Panc1 (cell line): ENCODE measurements at regions not wholly inside any gene's neighbourhood (a gene's known extent, or its start where the extent isn't known, plus 50 kb on each side); places are given as distances from the start of the nearest gene placed in this dataset.

Source experiments
- ATAC-seq: fragments of 200-7000 bp; cut with Tn5 transposase; 2 replicates; pipeline ENCODE4 v1.9.1; 2020; ENCODE audit warnings: mild to moderate bottlenecking, moderate library complexity
- BruUV-seq: library from RNA; stranded (reverse); fragments of 400-500 nt; replicated peaks from 2 replicates; lab custom pipeline; 2021; lab: Mats Ljungman, UMichigan
- CTCF ChIA-PET: fragments of 300-600 bp; sonication (Branson Sonifier 250); formaldehyde crosslinking; loops from one replicate; lab custom pipeline; 2022; ENCODE audit warnings: antibody characterized with exemption; lab: Charles Lee
- POLR2A ChIA-PET: fragments of 300-600 bp; sonication (Branson Sonifier 250); formaldehyde crosslinking; loops from one replicate; lab custom pipeline; 2022; ENCODE audit warnings: antibody characterized with exemption; lab: Charles Lee
- DNase-seq: peaks from one replicate; pipeline ENCODE4 v3.0.0-alpha.2; 2010; ENCODE audit warnings: low read depth, low spot score
- H3K27ac ChIP-seq: 2 replicates; pipeline ENCODE4 v1.5.1; 2011; ENCODE audit warnings: mild to moderate bottlenecking, low read length, inconsistent platforms
- H3K27me3 ChIP-seq: fragments of 200-500 bp; sonication (Bioruptor generic); 2 replicates; pipeline ENCODE4 v1.6.0; 2014; ENCODE audit warnings: low read length, inconsistent platforms; ENCODE audit not compliant: control insufficient read depth, insufficient read depth
- H3K36me3 ChIP-seq: fragments of 200-500 bp; sonication (Bioruptor generic); 2 replicates; pipeline ENCODE4 v1.5.1; 2014; ENCODE audit warnings: inconsistent platforms, mild to moderate bottlenecking, low read length, moderate library complexity; ENCODE audit not compliant: control insufficient read depth, insufficient read depth
- H3K4me1 ChIP-seq: 2 replicates; pipeline ENCODE4 v1.5.1; 2011; ENCODE audit warnings: inconsistent platforms, mild to moderate bottlenecking, low read length, moderate library complexity; ENCODE audit not compliant: control insufficient read depth, insufficient read depth
- H3K4me3 ChIP-seq, 2 experiments: 2 replicates each; pipeline ENCODE4 v1.5.1; 2011 to 2012; ENCODE audit warnings: low read depth in 2 of 2, low read length in 2 of 2, mild to moderate bottlenecking in 2 of 2, inconsistent platforms in 1 of 2, moderate library complexity in 1 of 2
- H3K9me3 ChIP-seq: fragments of 200-500 bp; sonication (Bioruptor generic); 2 replicates; pipeline ENCODE4 v1.5.1; 2014; ENCODE audit warnings: low read depth, mild to moderate bottlenecking, inconsistent platforms, low read length, moderate library complexity; ENCODE audit not compliant: control insufficient read depth, insufficient read depth
- POLR2AphosphoS5 ChIP-seq: IDR thresholded peaks from 2 replicates; pipeline ENCODE4 v1.6.1; 2012; ENCODE audit warnings: mild to moderate bottlenecking, low read depth, low read length, moderate library complexity
- SIN3A ChIP-seq: IDR thresholded peaks from 2 replicates; pipeline ENCODE4 v1.6.1; 2012; ENCODE audit warnings: low read depth, mild to moderate bottlenecking, low read length, moderate library complexity, borderline replicate concordance; ENCODE audit not compliant: insufficient read depth
- TCF7L2 ChIP-seq: IDR thresholded peaks from 2 replicates; pipeline ENCODE4 v1.6.1; 2011; ENCODE audit warnings: mild to moderate bottlenecking, low read depth, low read length, inconsistent platforms
- in situ Hi-C: cut with HindIII; loops from 2 replicates; pipeline ENCODE4 v1.10.0; 2016; ENCODE audit warnings: low sequenced_read_pairs, low pct_unique_long_range_greater_than_20kb
- intact Hi-C: fragments of 100-400 bp; cut with micrococcal nuclease; formaldehyde crosslinking; loops from one replicate; pipeline ENCODE4 v1.10.0; 2022; ENCODE audit not compliant: unreplicated experiment
- TF ChIP-seq, protein P1 (sequence below): fragments of 450-650 bp; IDR thresholded peaks from 2 replicates; pipeline ENCODE4 v1.5.1; 2017; ENCODE audit warnings: mild to moderate bottlenecking
- TF ChIP-seq, protein P2 (sequence below), 2 experiments: IDR thresholded peaks; 2 replicates each; pipeline ENCODE4 v1.6.1; 2011 to 2012; ENCODE audit warnings: low read depth in 2 of 2, control low read depth in 1 of 2, low read length in 1 of 2, mild to moderate bottlenecking in 1 of 2, moderate library complexity in 1 of 2; ENCODE audit not compliant: insufficient read depth in 1 of 2

DNA sequence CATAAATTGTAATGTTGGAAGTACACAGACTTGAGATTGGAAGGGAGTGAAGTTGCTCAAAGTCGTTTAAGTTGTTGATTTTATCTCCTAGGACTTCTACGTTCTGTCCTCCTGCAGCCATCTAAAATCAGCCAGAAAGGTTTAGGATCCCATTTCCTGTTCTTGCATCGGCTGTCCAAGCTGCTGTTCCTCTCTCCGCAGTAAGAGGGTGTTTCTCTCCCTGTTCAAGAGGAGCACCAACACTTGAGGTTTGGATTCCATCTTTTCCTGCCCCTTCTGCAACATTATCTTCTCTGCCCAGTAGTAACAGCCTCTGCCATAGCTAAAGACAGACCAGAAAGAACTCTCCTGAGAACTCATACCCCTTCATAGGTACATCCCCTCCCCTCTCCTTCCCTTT lies 373.4 kb downstream of the GADD45G start:
- Histone ChIP-seq H3K36me3 (no peaks in the 10 kb centered on the region), H3K27ac (no peak overlapping the region), H3K27me3 (no peaks in the 10 kb centered on the region), H3K4me1 (no peaks in the 10 kb centered on the region), H3K4me3 (no peak overlapping the region), H3K9me3 (no peaks in the 10 kb centered on the region)
- ChIA-PET CTCF (no interaction called here), POLR2A (interaction anchor here (0.6 kb wide), 1 partner anchor 21 kb away, joined by 3 read pairs; no protein-coding TSS in a partner anchor)
- DNase-seq: no peak
- ATAC-seq: no peak
- in situ Hi-C loops: no loop called here
- TF ChIP-seq, protein P1, sequence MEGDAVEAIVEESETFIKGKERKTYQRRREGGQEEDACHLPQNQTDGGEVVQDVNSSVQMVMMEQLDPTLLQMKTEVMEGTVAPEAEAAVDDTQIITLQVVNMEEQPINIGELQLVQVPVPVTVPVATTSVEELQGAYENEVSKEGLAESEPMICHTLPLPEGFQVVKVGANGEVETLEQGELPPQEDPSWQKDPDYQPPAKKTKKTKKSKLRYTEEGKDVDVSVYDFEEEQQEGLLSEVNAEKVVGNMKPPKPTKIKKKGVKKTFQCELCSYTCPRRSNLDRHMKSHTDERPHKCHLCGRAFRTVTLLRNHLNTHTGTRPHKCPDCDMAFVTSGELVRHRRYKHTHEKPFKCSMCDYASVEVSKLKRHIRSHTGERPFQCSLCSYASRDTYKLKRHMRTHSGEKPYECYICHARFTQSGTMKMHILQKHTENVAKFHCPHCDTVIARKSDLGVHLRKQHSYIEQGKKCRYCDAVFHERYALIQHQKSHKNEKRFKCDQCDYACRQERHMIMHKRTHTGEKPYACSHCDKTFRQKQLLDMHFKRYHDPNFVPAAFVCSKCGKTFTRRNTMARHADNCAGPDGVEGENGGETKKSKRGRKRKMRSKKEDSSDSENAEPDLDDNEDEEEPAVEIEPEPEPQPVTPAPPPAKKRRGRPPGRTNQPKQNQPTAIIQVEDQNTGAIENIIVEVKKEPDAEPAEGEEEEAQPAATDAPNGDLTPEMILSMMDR: peak; percentile 23; the same call in 1 of the 2 replicates
- TF ChIP-seq POLR2AphosphoS5: no peak
- no TSS peak for BruUV-seq
- intact Hi-C loops: no loop called here

DNA sequence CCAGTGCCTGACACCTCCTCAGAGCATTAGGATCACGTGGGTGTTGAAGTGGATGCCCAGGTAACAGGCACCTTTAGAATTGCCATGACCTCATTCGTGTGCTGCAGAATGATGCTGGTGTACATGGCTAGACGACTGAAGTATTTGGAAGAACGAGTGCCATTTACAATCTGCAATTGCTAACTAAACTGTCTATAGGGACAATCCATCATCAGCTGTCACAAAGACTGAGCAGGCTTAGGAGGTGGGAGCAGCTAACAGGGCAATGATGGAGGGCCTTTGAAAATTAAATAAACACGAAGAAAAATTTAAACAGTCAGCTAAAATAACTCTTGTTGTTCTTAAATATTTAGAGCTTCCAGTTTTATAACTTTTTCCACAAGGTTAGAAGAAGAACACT lies 375.8 kb downstream of the GADD45G start:
- no TSS peak for BruUV-seq
- Histone ChIP-seq H3K27ac (no peak overlapping the region), H3K36me3 (no peaks in the 10 kb centered on the region), H3K4me3 (no peak overlapping the region), H3K4me1 (no peaks in the 10 kb centered on the region), H3K27me3 (no peaks in the 10 kb centered on the region), H3K9me3 (no peaks in the 10 kb centered on the region)
- intact Hi-C loops (no loop called here), in situ Hi-C loops (no loop called here)
- DNase-seq: no peak
- no peak for ATAC-seq
- ChIA-PET CTCF (no interaction called here), POLR2A (no interaction called here)
- no peak for TF ChIP-seq TCF7L2
- TF ChIP-seq, protein P2, sequence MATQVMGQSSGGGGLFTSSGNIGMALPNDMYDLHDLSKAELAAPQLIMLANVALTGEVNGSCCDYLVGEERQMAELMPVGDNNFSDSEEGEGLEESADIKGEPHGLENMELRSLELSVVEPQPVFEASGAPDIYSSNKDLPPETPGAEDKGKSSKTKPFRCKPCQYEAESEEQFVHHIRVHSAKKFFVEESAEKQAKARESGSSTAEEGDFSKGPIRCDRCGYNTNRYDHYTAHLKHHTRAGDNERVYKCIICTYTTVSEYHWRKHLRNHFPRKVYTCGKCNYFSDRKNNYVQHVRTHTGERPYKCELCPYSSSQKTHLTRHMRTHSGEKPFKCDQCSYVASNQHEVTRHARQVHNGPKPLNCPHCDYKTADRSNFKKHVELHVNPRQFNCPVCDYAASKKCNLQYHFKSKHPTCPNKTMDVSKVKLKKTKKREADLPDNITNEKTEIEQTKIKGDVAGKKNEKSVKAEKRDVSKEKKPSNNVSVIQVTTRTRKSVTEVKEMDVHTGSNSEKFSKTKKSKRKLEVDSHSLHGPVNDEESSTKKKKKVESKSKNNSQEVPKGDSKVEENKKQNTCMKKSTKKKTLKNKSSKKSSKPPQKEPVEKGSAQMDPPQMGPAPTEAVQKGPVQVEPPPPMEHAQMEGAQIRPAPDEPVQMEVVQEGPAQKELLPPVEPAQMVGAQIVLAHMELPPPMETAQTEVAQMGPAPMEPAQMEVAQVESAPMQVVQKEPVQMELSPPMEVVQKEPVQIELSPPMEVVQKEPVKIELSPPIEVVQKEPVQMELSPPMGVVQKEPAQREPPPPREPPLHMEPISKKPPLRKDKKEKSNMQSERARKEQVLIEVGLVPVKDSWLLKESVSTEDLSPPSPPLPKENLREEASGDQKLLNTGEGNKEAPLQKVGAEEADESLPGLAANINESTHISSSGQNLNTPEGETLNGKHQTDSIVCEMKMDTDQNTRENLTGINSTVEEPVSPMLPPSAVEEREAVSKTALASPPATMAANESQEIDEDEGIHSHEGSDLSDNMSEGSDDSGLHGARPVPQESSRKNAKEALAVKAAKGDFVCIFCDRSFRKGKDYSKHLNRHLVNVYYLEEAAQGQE (IDR thresholded peaks at IDR 0.05; ENCODE audit: insufficient read depth in 1 of 2, low read depth in 2 of 2, low read length in 1 of 2): no peak
- no peak for TF ChIP-seq POLR2AphosphoS5
- TF ChIP-seq, protein P1: no peak
- TF ChIP-seq SIN3A: no peak

DNA sequence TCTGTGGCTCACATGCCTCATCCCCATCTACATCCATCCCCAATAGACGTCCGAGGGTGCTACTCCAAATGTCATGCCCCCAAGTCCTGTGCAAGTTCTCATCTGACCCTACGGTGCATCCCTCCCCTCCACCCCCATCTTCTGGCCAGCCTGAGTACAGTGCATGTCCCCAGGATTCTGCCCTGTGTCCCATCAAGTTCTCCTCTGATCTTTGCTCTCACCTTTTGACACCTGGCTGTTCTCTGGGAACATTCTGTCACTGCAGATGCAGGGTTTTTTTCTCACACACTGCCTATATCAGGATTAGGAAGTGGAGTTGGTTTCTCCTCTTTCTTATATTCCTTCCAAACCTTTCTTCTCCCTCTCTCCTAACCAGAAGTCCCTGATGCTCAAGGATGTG lies 377.2 kb downstream of the GADD45G start:
- no peaks in the 10 kb centered on the region for H3K27me3 ChIP-seq
- intact Hi-C loops: no loop called here
- POLR2A ChIA-PET: no interaction called here
- no peaks in the 10 kb centered on the region for H3K36me3 ChIP-seq
- no peak overlapping the region for H3K27ac ChIP-seq
- no peaks in the 10 kb centered on the region for H3K9me3 ChIP-seq
- BruUV-seq: no TSS peak
- in situ Hi-C loops: no loop called here
- TF ChIP-seq, protein P1: no peak
- TF ChIP-seq POLR2AphosphoS5 (no peak), SIN3A (no peak), TCF7L2 (no peak)
- TF ChIP-seq, protein P2 (IDR thresholded peaks at IDR 0.05; ENCODE audit: insufficient read depth in 1 of 2, low read depth in 2 of 2, low read length in 1 of 2): no peak
- no peak for ATAC-seq
- no peaks in the 10 kb centered on the region for H3K4me1 ChIP-seq
- no peak for DNase-seq
- CTCF ChIA-PET: no interaction called here
- H3K4me3 ChIP-seq: no peak overlapping the region
